IMR-90 (cell line): ENCODE measurements at regions not wholly inside any gene's neighbourhood (a gene's known extent, or its start where the extent isn't known, plus 50 kb on each side); places are given as distances from the start of the nearest gene placed in this dataset.
A peak's percentile ranks its signal among the peaks of the same experiment; 100 is the strongest.

Experiments
- ATAC-seq: fragments of 200-7000 bp; cut with Tn5 transposase; 2 replicates; pipeline ENCODE4 v1.9.1; 2020; ENCODE audit warnings: low read depth, mild to moderate bottlenecking, moderate library complexity
- BruUV-seq: library from RNA; stranded (reverse); fragments of 400-500 nt; replicated peaks from 2 replicates; lab custom pipeline; 2021; lab: Mats Ljungman, UMichigan
- CTCF ChIA-PET: fragments of 300-600 bp; formaldehyde crosslinking; extraction: SDS; loops from one replicate; lab custom pipeline; 2021; ENCODE audit warnings: antibody characterized with exemption; lab: Yijun Ruan, JAX
- POLR2A ChIA-PET: fragments of 300-600 bp; sonication (Branson Sonifier 250); formaldehyde crosslinking; loops from one replicate; lab custom pipeline; 2022; ENCODE audit warnings: antibody characterized with exemption; ENCODE audit not compliant: unreplicated experiment; lab: Charles Lee
- DNase-seq: peaks from one replicate; pipeline ENCODE4 v3.0.0; 2013
- H2AFZ ChIP-seq: replicated peaks from 2 replicates; pipeline ENCODE3; 2013; ENCODE audit warnings: low read length, mild to moderate bottlenecking; ENCODE audit not compliant: poor library complexity
- H2AK5ac ChIP-seq: 2 replicates; pipeline ENCODE4 v1.6.1; 2013; ENCODE audit warnings: low read depth, low read length, inconsistent platforms
- H2AK9ac ChIP-seq: replicated peaks from 2 replicates; pipeline ENCODE3; 2013; ENCODE audit warnings: mild to moderate bottlenecking, low read depth, low read length, moderate library complexity; ENCODE audit not compliant: poor library complexity
- H2BK120ac ChIP-seq: 2 replicates; pipeline ENCODE4 v1.6.1; 2013; ENCODE audit warnings: low read depth, low read length, inconsistent platforms
- H2BK15ac ChIP-seq: 3 replicates; pipeline ENCODE4 v1.6.1; 2013; ENCODE audit warnings: low read depth, low read length, inconsistent platforms
- H2BK20ac ChIP-seq: 2 replicates; pipeline ENCODE4 v1.6.1; 2013; ENCODE audit warnings: low read depth, mild to moderate bottlenecking, inconsistent platforms, low read length, moderate library complexity
- H2BK5ac ChIP-seq: 2 replicates; pipeline ENCODE4 v1.6.1; 2013; ENCODE audit warnings: mild to moderate bottlenecking, low read depth, low read length, inconsistent platforms; ENCODE audit not compliant: poor library complexity, severe bottlenecking
- H3K14ac ChIP-seq: replicated peaks from 2 replicates; pipeline ENCODE4 v1.6.1; 2013; ENCODE audit warnings: low read depth, low read length, inconsistent platforms
- H3K18ac ChIP-seq: 2 replicates; pipeline ENCODE4 v1.6.1; 2013; ENCODE audit warnings: low read depth, low read length, control low read depth
- H3K23ac ChIP-seq: 2 replicates; pipeline ENCODE4 v1.6.1; 2013; ENCODE audit warnings: low read depth, low read length, inconsistent platforms
- H3K27ac ChIP-seq: 2 replicates; pipeline ENCODE4 v1.5.1; 2013; ENCODE audit warnings: mild to moderate bottlenecking, control low read depth, low read length; ENCODE audit not compliant: insufficient read depth
- H3K27me3 ChIP-seq: 2 replicates; pipeline ENCODE4 v1.6.1; 2013; ENCODE audit warnings: low read length; ENCODE audit not compliant: control insufficient read depth, insufficient read depth
- H3K36me3 ChIP-seq: 2 replicates; pipeline ENCODE4 v1.6.1; 2013; ENCODE audit warnings: low read length, mixed read lengths; ENCODE audit not compliant: control insufficient read depth, insufficient read depth
- H3K4ac ChIP-seq: 2 replicates; pipeline ENCODE4 v1.6.1; 2013; ENCODE audit warnings: low read depth, low read length, inconsistent platforms
- H3K4me1 ChIP-seq: 2 replicates; pipeline ENCODE4 v1.6.1; 2013; ENCODE audit warnings: low read length, mixed read lengths; ENCODE audit not compliant: control insufficient read depth, insufficient read depth
- H3K4me2 ChIP-seq: 2 replicates; pipeline ENCODE4 v1.6.1; 2013; ENCODE audit warnings: low read depth, mild to moderate bottlenecking, control low read depth, low read length, moderate library complexity
- H3K4me3 ChIP-seq: 2 replicates; pipeline ENCODE4 v1.5.1; 2013; ENCODE audit warnings: low read depth, mild to moderate bottlenecking, control low read depth, low read length, moderate library complexity; ENCODE audit not compliant: insufficient read depth
- H3K56ac ChIP-seq: 2 replicates; pipeline ENCODE4 v1.6.1; 2013; ENCODE audit warnings: low read length, inconsistent platforms; ENCODE audit not compliant: insufficient read depth; ENCODE audit errors: extremely low read depth
- H3K79me1 ChIP-seq, 2 experiments: 2 replicates each; pipeline ENCODE4 v1.6.1; 2013; ENCODE audit warnings: low read length in 2 of 2, inconsistent platforms in 1 of 2, low read depth in 1 of 2
- H3K9ac ChIP-seq: 2 replicates; pipeline ENCODE4 v1.6.1; 2013; ENCODE audit warnings: low read depth, low read length, control low read depth
- H3K9me1 ChIP-seq: 2 replicates; pipeline ENCODE4 v1.6.1; 2013; ENCODE audit warnings: low read length, inconsistent platforms; ENCODE audit not compliant: insufficient read depth
- H3K9me3 ChIP-seq: 2 replicates; pipeline ENCODE4 v1.6.1; 2013; ENCODE audit warnings: low read length; ENCODE audit not compliant: control insufficient read depth, insufficient read depth
- H4K20me1 ChIP-seq: 2 replicates; pipeline ENCODE4 v1.6.1; 2013; ENCODE audit warnings: low read length, inconsistent platforms; ENCODE audit not compliant: insufficient read depth
- H4K5ac ChIP-seq: 2 replicates; pipeline ENCODE4 v1.6.1; 2013; ENCODE audit warnings: mild to moderate bottlenecking, low read depth, low read length, control low read depth
- H4K8ac ChIP-seq, 2 experiments: 2 replicates each; pipeline ENCODE4 v1.6.1; 2013; ENCODE audit warnings: low read depth in 2 of 2, low read length in 2 of 2, control low read depth in 1 of 2, inconsistent platforms in 1 of 2
- H4K91ac ChIP-seq: 2 replicates; pipeline ENCODE4 v1.6.1; 2013; ENCODE audit warnings: low read depth, low read length, inconsistent platforms; ENCODE audit not compliant: insufficient read depth
- BHLHE40 ChIP-seq: fragments of 150-350 bp; IDR thresholded peaks from 2 replicates; pipeline ENCODE4 v1.6.1; 2016; ENCODE audit warnings: mild to moderate bottlenecking, low read depth, low read length
- CTCF ChIP-seq: conservative IDR thresholded peaks from 2 replicates; pipeline ENCODE4 v1.5.1; 2012; ENCODE audit warnings: mild to moderate bottlenecking, low read depth, low read length, improper control_type of control experiment
- FOS ChIP-seq: fragments of 150-350 bp; IDR thresholded peaks from 2 replicates; pipeline ENCODE4 v1.6.1; 2016; ENCODE audit warnings: low read depth, low read length
- MAFK ChIP-seq: IDR thresholded peaks from 2 replicates; pipeline ENCODE4 v1.6.1; 2012; ENCODE audit warnings: low read depth, low read length, improper control_type of control experiment
- MAZ ChIP-seq: IDR thresholded peaks from 2 replicates; pipeline ENCODE4 v1.6.1; 2012; ENCODE audit warnings: low read depth, mild to moderate bottlenecking, low read length, improper control_type of control experiment, moderate library complexity, borderline replicate concordance
- NFE2L2 ChIP-seq: fragments of 150-350 bp; IDR thresholded peaks from 2 replicates; pipeline ENCODE4 v1.6.1; 2016; ENCODE audit warnings: low read depth, mild to moderate bottlenecking, low read length
- RAD21 ChIP-seq: IDR thresholded peaks from 2 replicates; pipeline ENCODE4 v1.6.1; 2012; ENCODE audit warnings: low read length, improper control_type of control experiment
- SMC3 ChIP-seq: fragments of 150-350 bp; IDR thresholded peaks from 2 replicates; pipeline ENCODE4 v1.6.1; 2016; ENCODE audit warnings: low read depth, mild to moderate bottlenecking, antibody characterized with exemption, low read length, moderate library complexity
- WGBS, 2 experiments: methylation state at CpG; one replicate each; pipeline versions ENCODE4 v1.1.5 to v1.1.7; 2013; ENCODE audit warnings: missing lambda C conversion rate in 2 of 2; ENCODE audit not compliant: insufficient read length in 1 of 2; ENCODE audit errors: extremely low coverage in 2 of 2; 5-methylcytosine and 5-hydroxymethylcytosine counted together
- dilution Hi-C: fragments of 300-500 bp; cut with HindIII; formaldehyde crosslinking; loops from one replicate; pipeline ENCODE4 v1.14.3; 2018; ENCODE audit warnings: low sequenced_read_pairs; ENCODE audit not compliant: unreplicated experiment
- in situ Hi-C: fragments of 300-500 bp; cut with MboI; formaldehyde crosslinking; loops from 3 replicates; pipeline ENCODE4 v1.14.3; 2019; ENCODE audit warnings: low sequenced_read_pairs, inconsistent platforms, mixed read lengths
- intact Hi-C: fragments of 100-400 bp; cut with micrococcal nuclease; formaldehyde crosslinking; loops from 2 replicates; pipeline ENCODE4 v1.10.0; 2022
- TF ChIP-seq, protein P1 (sequence below): fragments of 150-350 bp; IDR thresholded peaks from 2 replicates; pipeline ENCODE4 v1.6.1; 2016; ENCODE audit warnings: low read depth, mild to moderate bottlenecking, low read length, moderate library complexity, borderline replicate concordance

- Histone ChIP-seq H3K27ac (no peak overlapping the region), H3K18ac (peak overlapping the region; percentile 42; the same call in 1 of the 2 replicates), H2AFZ (no peak overlapping the region), H3K14ac (peak overlapping the region; percentile 10; the same call in 1 of the 2 replicates), H2AK9ac (no peak overlapping the region), H3K4ac (peak overlapping the region; percentile 11), H3K4me1 (peaks cover 3% of the 10 kb centered on the region; the same call in 1 of the 2 replicates), H3K36me3 (no peaks in the 10 kb centered on the region), H4K8ac (peak overlapping the region in 1 of 2 experiments; percentile 20; a peak in 1 of 4 replicates), H2BK5ac (no peak overlapping the region), H2BK15ac (peak overlapping the region; percentile 24; the same call in 1 of the 3 replicates), H3K27me3 (no peaks in the 10 kb centered on the region), H3K23ac (peak overlapping the region; percentile 2; the same call in 1 of the 2 replicates), H3K9me3 (no peaks in the 10 kb centered on the region), H3K9me1 (peaks cover 4% of the 10 kb centered on the region; the same call in 1 of the 2 replicates), H4K20me1 (no peaks in the 10 kb centered on the region), H3K56ac (no peak overlapping the region), H4K5ac (no peak overlapping the region), H3K4me2 (peak overlapping the region; percentile 27; the same call in 1 of the 2 replicates), H3K4me3 (no peak overlapping the region), H2AK5ac (peak overlapping the region; percentile 16; the same call in 1 of the 2 replicates), H3K79me1 (no peaks in the 10 kb centered on the region), H4K91ac (peak overlapping the region; percentile 26; the same call in 1 of the 2 replicates), H3K9ac (no peak overlapping the region), H2BK120ac (peak overlapping the region; percentile 21), H2BK20ac (peak overlapping the region; percentile 28)
- no CpG with 5 or more reads among the region's 3 CpGs for WGBS, 2 experiments
- POLR2A ChIA-PET: interaction anchor here (0.6 kb wide), 1 partner anchor 440 kb away, joined by 3 read pairs; no protein-coding TSS in a partner anchor
- intact Hi-C loops (loop anchor here (1.0 to 10.0 kb wide), 9 partner anchors 107 to 1825 kb away; partner anchors contain the start of gene MEIS1), in situ Hi-C loops (loop anchor here (10.0 to 25.0 kb wide), 4 partner anchors 185 to 1265 kb away; no protein-coding TSS in a partner anchor), dilution Hi-C loops (no loop called here)
- CTCF ChIA-PET: interaction anchor here (0.6 to 2.1 kb wide), 6 partner anchors 106 to 326 kb away, joined by 3 to 13 read pairs (median 4); no protein-coding TSS in a partner anchor
- TF ChIP-seq MAZ (no peak), BHLHE40 (peak; percentile 37; the same call in 1 of the 2 replicates), NFE2L2 (no peak), FOS (no peak), RAD21 (no peak), CTCF (no peak), SMC3 (peak; percentile 15; the same call in 1 of the 2 replicates), MAFK (no peak)
- TF ChIP-seq, protein P1, sequence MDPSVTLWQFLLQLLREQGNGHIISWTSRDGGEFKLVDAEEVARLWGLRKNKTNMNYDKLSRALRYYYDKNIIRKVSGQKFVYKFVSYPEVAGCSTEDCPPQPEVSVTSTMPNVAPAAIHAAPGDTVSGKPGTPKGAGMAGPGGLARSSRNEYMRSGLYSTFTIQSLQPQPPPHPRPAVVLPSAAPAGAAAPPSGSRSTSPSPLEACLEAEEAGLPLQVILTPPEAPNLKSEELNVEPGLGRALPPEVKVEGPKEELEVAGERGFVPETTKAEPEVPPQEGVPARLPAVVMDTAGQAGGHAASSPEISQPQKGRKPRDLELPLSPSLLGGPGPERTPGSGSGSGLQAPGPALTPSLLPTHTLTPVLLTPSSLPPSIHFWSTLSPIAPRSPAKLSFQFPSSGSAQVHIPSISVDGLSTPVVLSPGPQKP: no peak
- peak; percentile 66 for DNase-seq
- peak; percentile 64 for ATAC-seq
- BruUV-seq: no TSS peak
These were observed 223.1 kb downstream of the C1D start for GRCh38 chr2:67839668-67840067.
